ENCODE measurements at regions not wholly inside any gene's neighbourhood (a gene's known extent, or its start where the extent isn't known, plus 50 kb on each side); places are given as distances from the start of the nearest gene placed in this dataset.
"Not testable (repeated sequence)": the region's sequence is repeated elsewhere in the genome, so short reads cannot be mapped to it uniquely, and the experiment has no call there.

GRCh38 chr17:63042256-63042812, 76.3 kb downstream of the TANC2 start:
- no peak for DNase-seq
- peaks cover 13% of the 10 kb centered on the region for H3K4me1 Mint-ChIP-seq
- no peak overlapping the region for H3K4me3 Mint-ChIP-seq
- peaks cover 2% of the 10 kb centered on the region for H3K36me3 Mint-ChIP-seq
- H3K27me3 Mint-ChIP-seq = no peaks in the 10 kb centered on the region
- peaks cover 2% of the 10 kb centered on the region for H3K9me3 Mint-ChIP-seq
- no peak overlapping the region for H3K27ac Mint-ChIP-seq

- DNase-seq, H3K27me3 Mint-ChIP-seq, H3K4me3 Mint-ChIP-seq, H3K4me1 Mint-ChIP-seq, H3K9me3 Mint-ChIP-seq, H3K27ac Mint-ChIP-seq: not testable (repeated sequence)
- peaks cover 15% of the 10 kb centered on the region for H3K36me3 Mint-ChIP-seq
Measured at GRCh38 chr17:63057560-63057959, 91.5 kb downstream of the TANC2 start.

DNA sequence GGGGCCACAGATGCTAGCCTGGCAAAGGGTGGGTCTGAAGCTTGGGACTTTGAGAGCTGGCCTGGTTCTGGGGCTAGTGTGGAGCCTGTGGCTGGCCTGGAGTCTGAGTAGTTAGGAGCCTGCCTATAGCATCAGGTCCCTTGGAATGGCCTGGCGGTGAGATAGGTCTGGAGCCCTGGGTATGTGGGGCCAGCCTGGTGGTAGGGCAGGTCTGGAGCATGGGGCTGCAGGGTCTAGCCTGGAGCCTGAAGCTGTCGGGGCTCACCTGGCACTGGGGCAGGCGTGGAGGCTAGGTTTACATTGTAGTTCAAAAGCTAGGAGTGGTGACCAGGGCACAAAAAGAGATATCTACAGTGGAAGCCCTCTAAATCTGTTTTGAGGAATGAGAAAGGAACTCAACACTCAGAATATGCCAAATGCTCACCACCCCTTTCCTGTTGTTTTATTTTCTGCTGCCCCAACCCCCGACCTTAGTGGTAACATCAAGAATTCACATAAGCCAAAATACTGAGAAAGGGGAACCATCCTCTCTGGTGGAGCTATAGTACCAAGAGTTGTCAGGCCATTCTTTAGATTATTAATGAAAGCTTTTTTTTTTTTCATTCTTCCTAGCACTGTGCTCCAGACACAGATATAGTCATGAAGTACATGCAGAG, 100.3 kb downstream of the TANC2 start:
- Mint-ChIP-seq H3K36me3 (no peaks in the 10 kb centered on the region), H3K9me3 (no peaks in the 10 kb centered on the region), H3K4me1 (peaks cover 23% of the 10 kb centered on the region), H3K27me3 (no peaks in the 10 kb centered on the region), H3K4me3 (no peak overlapping the region), H3K27ac (no peak overlapping the region)
- no peak for DNase-seq

GRCh38 chr17:63069245-63069644, 103.2 kb downstream of the TANC2 start:
- Mint-ChIP-seq H3K27me3 (no peaks in the 10 kb centered on the region), H3K9me3 (no peaks in the 10 kb centered on the region)

DNA sequence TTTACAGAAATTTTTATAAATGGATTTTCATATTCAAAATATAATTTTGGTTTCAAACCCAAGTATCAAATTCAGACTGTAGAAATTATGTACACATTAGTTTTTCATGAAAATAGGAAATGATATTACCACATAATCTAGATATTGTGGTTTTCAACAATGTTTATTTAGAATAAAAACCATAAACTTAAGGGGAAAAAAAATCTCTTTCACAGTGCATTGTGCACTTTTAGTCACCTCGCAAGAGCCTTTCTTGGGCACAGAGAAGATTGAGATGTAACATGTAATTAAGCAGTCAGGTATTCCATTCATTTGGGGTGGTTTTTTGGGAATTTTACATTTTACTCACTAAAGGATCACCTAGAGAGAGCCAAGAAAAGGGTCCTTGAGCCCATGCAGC, 104.0 kb downstream of the TANC2 start:
- Mint-ChIP-seq H3K4me3 (no peak overlapping the region), H3K27ac (no peak overlapping the region), H3K4me1 (peaks cover 22% of the 10 kb centered on the region), H3K36me3 (no peaks in the 10 kb centered on the region), H3K9me3 (no peaks in the 10 kb centered on the region), H3K27me3 (no peaks in the 10 kb centered on the region)
- no peak for DNase-seq

More at GRCh38 chr17:63069245-63069644, 103.2 kb downstream of the TANC2 start:
- Mint-ChIP-seq H3K4me3 (no peak overlapping the region), H3K4me1 (peaks cover 22% of the 10 kb centered on the region), H3K27ac (no peak overlapping the region), H3K36me3 (no peaks in the 10 kb centered on the region)
- no peak for DNase-seq

DNA sequence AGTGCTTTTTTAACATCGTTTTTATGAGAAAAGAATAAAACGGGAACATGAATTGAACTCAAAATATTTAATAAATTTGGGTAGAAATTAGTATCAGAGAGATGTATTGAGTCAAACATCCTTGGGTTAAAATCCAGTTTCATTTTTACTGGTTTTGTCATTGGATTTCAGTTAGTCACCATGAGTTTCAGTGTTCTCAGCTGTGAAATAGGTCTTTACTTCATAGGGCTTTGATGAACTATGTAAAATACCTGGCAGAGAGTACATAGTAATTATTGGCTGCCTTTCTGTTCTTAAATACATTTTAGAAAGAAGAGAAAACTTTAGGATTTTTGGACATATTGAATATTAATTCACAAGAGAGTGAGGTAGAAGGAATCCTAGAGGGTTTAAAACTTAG, 105.8 kb downstream of the TANC2 start:
- DNase-seq = no peak
- Mint-ChIP-seq H3K4me3 (no peak overlapping the region), H3K27me3 (no peaks in the 10 kb centered on the region), H3K36me3 (no peaks in the 10 kb centered on the region), H3K4me1 (peaks cover 20% of the 10 kb centered on the region), H3K9me3 (no peaks in the 10 kb centered on the region), H3K27ac (no peak overlapping the region)

DNA sequence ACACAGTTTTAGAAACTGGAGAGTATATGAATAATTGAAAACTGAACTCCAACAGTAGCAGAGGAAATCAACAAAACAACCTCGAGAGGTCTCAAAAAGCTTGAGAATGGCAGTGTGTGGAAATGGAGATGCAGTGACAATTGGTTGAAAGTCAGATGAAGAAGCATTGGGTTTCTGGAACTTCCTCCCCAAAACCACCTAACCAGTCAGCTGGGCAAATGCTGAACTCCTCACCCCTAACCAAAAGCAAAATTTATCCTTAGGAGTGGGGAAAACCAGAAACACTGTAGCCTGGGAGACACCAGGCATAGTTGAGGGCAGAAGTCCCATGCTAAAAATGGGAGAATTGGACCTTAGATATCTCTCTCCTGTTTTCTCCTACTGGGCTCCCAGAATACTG, 109.9 kb downstream of the TANC2 start:
- no peaks in the 10 kb centered on the region for H3K9me3 Mint-ChIP-seq
- H3K4me1 Mint-ChIP-seq = peaks cover 18% of the 10 kb centered on the region
- no peaks in the 10 kb centered on the region for H3K36me3 Mint-ChIP-seq
- no peaks in the 10 kb centered on the region for H3K27me3 Mint-ChIP-seq
- no peak overlapping the region for H3K27ac Mint-ChIP-seq
- no peak overlapping the region for H3K4me3 Mint-ChIP-seq
- no peak for DNase-seq

DNA sequence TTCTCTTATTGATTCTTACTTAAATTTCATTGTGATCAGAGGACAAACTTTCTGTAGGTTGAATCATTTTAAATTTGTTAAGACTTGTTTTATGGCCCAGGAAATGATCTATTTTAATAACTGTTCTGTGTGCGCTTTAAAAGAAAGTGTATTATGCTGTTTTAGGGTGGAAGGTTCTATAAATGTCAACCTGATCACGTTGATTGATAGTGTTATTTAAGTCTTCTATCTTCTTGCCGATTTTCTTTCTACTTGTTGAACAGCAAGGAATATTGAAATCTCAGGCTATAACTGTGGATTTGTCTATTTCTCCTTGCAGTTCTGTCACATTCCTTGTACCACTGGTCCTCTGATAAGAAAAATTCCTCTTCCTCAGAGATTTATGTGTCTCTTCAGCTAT, 112.7 kb downstream of the TANC2 start:
- H3K27me3 Mint-ChIP-seq = no peaks in the 10 kb centered on the region
- H3K4me1 Mint-ChIP-seq = peaks cover 11% of the 10 kb centered on the region
- DNase-seq = no peak
- no peaks in the 10 kb centered on the region for H3K36me3 Mint-ChIP-seq
- H3K27ac Mint-ChIP-seq = no peak overlapping the region
- no peaks in the 10 kb centered on the region for H3K9me3 Mint-ChIP-seq
- H3K4me3 Mint-ChIP-seq = no peak overlapping the region

DNA sequence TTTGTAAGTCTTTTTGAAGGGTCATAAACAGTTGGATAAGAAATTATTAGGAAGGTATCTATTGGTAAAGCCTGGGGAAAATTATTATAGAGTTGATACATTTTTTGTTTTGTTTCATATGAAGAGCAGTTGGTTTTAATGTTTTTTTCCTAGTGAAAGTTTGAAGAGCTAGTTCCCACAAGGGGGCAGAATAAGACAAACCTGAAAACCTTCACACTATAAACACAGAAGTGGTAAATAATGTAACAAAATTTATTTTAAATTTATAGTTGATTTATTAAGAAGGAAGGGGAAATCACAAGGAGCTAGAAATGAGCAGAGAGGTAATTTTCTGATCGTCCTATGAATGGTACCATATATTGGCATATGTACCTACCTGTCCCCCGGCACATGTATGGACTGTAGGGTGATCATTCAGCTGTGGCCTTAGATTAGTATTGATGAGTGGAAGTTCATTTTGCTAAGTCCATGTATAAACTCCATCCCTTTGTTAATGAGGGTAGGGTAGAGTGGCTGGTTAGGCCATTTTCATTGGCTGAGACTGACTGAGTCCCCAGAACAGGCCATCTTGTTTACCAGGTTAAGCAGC, 116.3 kb downstream of the TANC2 start:
- H3K9me3 Mint-ChIP-seq = peaks cover 7% of the 10 kb centered on the region
- no peak for DNase-seq
- H3K27me3 Mint-ChIP-seq = no peaks in the 10 kb centered on the region
- H3K4me1 Mint-ChIP-seq = peaks cover 7% of the 10 kb centered on the region
- H3K4me3 Mint-ChIP-seq = no peak overlapping the region
- no peak overlapping the region for H3K27ac Mint-ChIP-seq
- H3K36me3 Mint-ChIP-seq = peaks cover 5% of the 10 kb centered on the region

GRCh38 chr17:63082952-63083351, 116.9 kb downstream of the TANC2 start:
- no peak for DNase-seq
- Mint-ChIP-seq H3K27me3 (no peaks in the 10 kb centered on the region), H3K4me3 (no peak overlapping the region), H3K4me1 (peaks cover 7% of the 10 kb centered on the region), H3K9me3 (peaks cover 7% of the 10 kb centered on the region), H3K27ac (no peak overlapping the region), H3K36me3 (peaks cover 5% of the 10 kb centered on the region)

DNA sequence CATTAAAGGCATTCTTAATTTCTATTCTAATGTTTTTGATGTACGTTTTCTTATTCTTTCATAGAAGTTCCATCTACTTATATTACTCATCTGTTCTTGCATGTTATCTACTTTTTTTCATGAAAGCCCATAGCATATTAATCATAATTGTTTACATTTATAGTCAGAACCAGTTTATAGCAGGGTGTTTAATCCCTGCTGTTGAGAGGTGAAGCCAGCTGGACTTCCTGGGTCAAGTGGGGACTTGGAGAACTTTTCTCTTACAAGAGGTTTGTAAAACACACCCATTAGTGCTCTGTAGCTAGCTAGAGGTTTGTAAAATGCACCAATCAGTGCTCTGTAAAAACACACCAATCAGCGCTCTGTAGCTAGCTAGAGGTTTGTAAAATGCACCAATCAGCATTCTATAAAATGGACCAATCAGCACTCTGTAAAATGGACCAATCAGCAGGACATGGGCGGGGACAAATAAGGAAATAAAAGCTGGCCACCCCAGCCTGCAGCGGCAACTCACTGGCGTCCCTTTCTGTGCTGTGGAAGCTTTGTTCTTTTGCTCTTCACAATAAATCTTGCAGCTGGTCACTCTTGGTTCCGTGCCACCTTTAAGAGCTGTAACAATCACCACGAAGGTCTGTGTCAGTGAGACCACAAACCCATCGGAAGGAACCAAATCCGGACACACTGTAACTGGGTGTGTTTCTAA, 120.6 kb downstream of the TANC2 start:
- Mint-ChIP-seq H3K4me3 (no peak overlapping the region), H3K36me3 (peaks cover 5% of the 10 kb centered on the region), H3K27ac (no peak overlapping the region), H3K27me3 (no peaks in the 10 kb centered on the region), H3K4me1 (no peaks in the 10 kb centered on the region), H3K9me3 (peaks cover 11% of the 10 kb centered on the region)
- DNase-seq = no peak

GRCh38 chr17:63090358-63091114, 124.5 kb downstream of the TANC2 start:
- not testable (repeated sequence) for H3K36me3 Mint-ChIP-seq, H3K4me3 Mint-ChIP-seq, H3K4me1 Mint-ChIP-seq, H3K27me3 Mint-ChIP-seq, DNase-seq, H3K27ac Mint-ChIP-seq
- H3K9me3 Mint-ChIP-seq = peaks cover 11% of the 10 kb centered on the region

DNA sequence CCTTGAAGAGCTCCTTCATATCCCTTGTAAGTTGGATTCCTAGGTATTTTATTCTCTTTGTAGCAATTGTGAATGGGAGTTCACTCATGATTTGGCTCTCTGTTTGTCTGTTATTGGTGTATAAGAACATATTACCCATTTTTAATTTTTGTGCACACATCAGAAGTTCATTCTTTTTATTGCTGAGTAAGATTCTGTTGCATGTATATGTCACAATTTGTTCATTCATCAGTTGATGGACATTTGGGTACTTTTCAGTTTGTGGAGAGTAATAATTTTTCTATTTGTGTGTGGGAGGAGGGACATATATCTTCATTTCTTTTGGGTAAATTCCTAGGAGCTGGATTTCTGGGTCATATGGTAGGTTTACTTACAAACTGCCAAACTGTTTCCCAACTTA, 125.9 kb downstream of the TANC2 start:
- not testable (repeated sequence) for H3K36me3 Mint-ChIP-seq, H3K27ac Mint-ChIP-seq, H3K9me3 Mint-ChIP-seq, DNase-seq, H3K4me1 Mint-ChIP-seq, H3K4me3 Mint-ChIP-seq, H3K27me3 Mint-ChIP-seq

GRCh38 chr17:63094631-63095030, 128.6 kb downstream of the TANC2 start:
- Mint-ChIP-seq H3K4me1 (no peaks in the 10 kb centered on the region), H3K27ac (no peak overlapping the region), H3K27me3 (no peaks in the 10 kb centered on the region), H3K36me3 (peaks cover 4% of the 10 kb centered on the region), H3K9me3 (peaks cover 4% of the 10 kb centered on the region), H3K4me3 (no peak overlapping the region)
- DNase-seq = no peak

GRCh38 chr17:63095459-63095858, 129.4 kb downstream of the TANC2 start:
- Mint-ChIP-seq H3K4me1 (no peaks in the 10 kb centered on the region), H3K4me3 (no peak overlapping the region), H3K27me3 (no peaks in the 10 kb centered on the region), H3K9me3 (peaks cover 2% of the 10 kb centered on the region), H3K36me3 (peaks cover 4% of the 10 kb centered on the region), H3K27ac (no peak overlapping the region)
- no peak for DNase-seq
